ENCODE measurements at regions not wholly inside any gene's neighbourhood (a gene's known extent, or its start where the extent isn't known, plus 50 kb on each side); places are given as distances from the start of the nearest gene placed in this dataset.

DNA sequence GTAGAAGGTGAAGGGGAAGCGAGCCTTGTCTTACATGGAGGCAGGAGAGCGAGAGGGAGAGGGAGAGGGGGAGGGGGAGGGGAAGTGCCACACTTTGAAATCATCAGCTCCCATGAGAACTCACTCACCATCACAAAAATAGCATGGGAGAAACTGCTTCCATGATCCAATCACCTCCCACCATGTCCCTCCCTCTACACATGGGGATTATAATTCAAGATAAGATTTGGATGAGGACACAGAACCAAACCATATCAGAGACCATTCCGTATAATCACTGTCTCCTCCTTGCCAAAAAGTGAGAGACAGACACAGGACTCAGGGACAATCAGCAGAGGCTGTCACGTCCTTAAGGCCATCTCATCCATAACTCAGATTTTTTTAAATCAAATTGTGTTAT, 187.7 kb upstream of the TAS2R1 start:
- TF ChIP-seq, protein P1, sequence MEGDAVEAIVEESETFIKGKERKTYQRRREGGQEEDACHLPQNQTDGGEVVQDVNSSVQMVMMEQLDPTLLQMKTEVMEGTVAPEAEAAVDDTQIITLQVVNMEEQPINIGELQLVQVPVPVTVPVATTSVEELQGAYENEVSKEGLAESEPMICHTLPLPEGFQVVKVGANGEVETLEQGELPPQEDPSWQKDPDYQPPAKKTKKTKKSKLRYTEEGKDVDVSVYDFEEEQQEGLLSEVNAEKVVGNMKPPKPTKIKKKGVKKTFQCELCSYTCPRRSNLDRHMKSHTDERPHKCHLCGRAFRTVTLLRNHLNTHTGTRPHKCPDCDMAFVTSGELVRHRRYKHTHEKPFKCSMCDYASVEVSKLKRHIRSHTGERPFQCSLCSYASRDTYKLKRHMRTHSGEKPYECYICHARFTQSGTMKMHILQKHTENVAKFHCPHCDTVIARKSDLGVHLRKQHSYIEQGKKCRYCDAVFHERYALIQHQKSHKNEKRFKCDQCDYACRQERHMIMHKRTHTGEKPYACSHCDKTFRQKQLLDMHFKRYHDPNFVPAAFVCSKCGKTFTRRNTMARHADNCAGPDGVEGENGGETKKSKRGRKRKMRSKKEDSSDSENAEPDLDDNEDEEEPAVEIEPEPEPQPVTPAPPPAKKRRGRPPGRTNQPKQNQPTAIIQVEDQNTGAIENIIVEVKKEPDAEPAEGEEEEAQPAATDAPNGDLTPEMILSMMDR (IDR thresholded peaks at IDR 0.05): no peak
- no peak for TF ChIP-seq POLR2AphosphoS5 (IDR thresholded peaks at IDR 0.05)

Data from gastroesophageal sphincter (tissue), 3 donors.